ENCODE measurements at regions not wholly inside any gene's neighbourhood (a gene's known extent, or its start where the extent isn't known, plus 50 kb on each side); places are given as distances from the start of the nearest gene placed in this dataset. TPM values are rescaled to one million over a fixed set of nuclear protein-coding genes. Genes with fewer than 3 reads are reported as not detected.

GRCh38 chr11:28393348-28393747 is 285.2 kb downstream of the METTL15 start:
- no peak overlapping the region for H3K4me3 Mint-ChIP-seq (ENCODE audit: low read depth, unreplicated experiment)
- H3K36me3 Mint-ChIP-seq (ENCODE audit: insufficient read depth, unreplicated experiment), result no peaks in the 10 kb centered on the region
- H3K27me3 Mint-ChIP-seq (ENCODE audit: unreplicated experiment), result no peaks in the 10 kb centered on the region
- DNase-seq, result no peak
- CTCF ChIA-PET, result no interaction called here
- no peak overlapping the region for H3K27ac Mint-ChIP-seq (ENCODE audit: unreplicated experiment)
- no peaks in the 10 kb centered on the region for H3K4me1 Mint-ChIP-seq (ENCODE audit: low read depth, unreplicated experiment)
- H3K9me3 Mint-ChIP-seq (ENCODE audit: low read depth, unreplicated experiment), result peaks cover 2% of the 10 kb centered on the region
- BruUV-seq (replicated peaks), result no TSS peak
- intact Hi-C loops (cut with micrococcal nuclease; ENCODE audit: unreplicated experiment), result no loop called here
- TF ChIP-seq CTCF (IDR thresholded peaks at IDR 0.05; ENCODE audit: unreplicated experiment), result no peak

- H3K4me3 Mint-ChIP-seq (ENCODE audit: low read depth, unreplicated experiment), result no peak overlapping the region
- H3K9me3 Mint-ChIP-seq (ENCODE audit: low read depth, unreplicated experiment), result peaks cover 3% of the 10 kb centered on the region
- intact Hi-C loops (cut with micrococcal nuclease; ENCODE audit: unreplicated experiment), result no loop called here
- TF ChIP-seq CTCF (IDR thresholded peaks at IDR 0.05; ENCODE audit: unreplicated experiment), result no peak
- H3K27me3 Mint-ChIP-seq (ENCODE audit: unreplicated experiment), result no peaks in the 10 kb centered on the region
- BruUV-seq (replicated peaks), result no TSS peak
- H3K27ac Mint-ChIP-seq (ENCODE audit: unreplicated experiment), result no peak overlapping the region
- CTCF ChIA-PET, result no interaction called here
- no peaks in the 10 kb centered on the region for H3K4me1 Mint-ChIP-seq (ENCODE audit: low read depth, unreplicated experiment)
- DNase-seq, result peak; percentile 1
- H3K36me3 Mint-ChIP-seq (ENCODE audit: insufficient read depth, unreplicated experiment), result no peaks in the 10 kb centered on the region
Measured at GRCh38 chr11:28384418-28384817, 276.2 kb downstream of the METTL15 start.

GRCh38 chr11:28383456-28383855 is 275.3 kb downstream of the METTL15 start:
- CTCF ChIA-PET, result no interaction called here
- TF ChIP-seq CTCF (IDR thresholded peaks at IDR 0.05; ENCODE audit: unreplicated experiment), result no peak
- no peaks in the 10 kb centered on the region for H3K36me3 Mint-ChIP-seq (ENCODE audit: insufficient read depth, unreplicated experiment)
- no TSS peak for BruUV-seq (replicated peaks)
- H3K4me3 Mint-ChIP-seq (ENCODE audit: low read depth, unreplicated experiment), result no peak overlapping the region
- intact Hi-C loops (cut with micrococcal nuclease; ENCODE audit: unreplicated experiment), result no loop called here
- H3K4me1 Mint-ChIP-seq (ENCODE audit: low read depth, unreplicated experiment), result no peaks in the 10 kb centered on the region
- DNase-seq, result no peak
- no peaks in the 10 kb centered on the region for H3K27me3 Mint-ChIP-seq (ENCODE audit: unreplicated experiment)
- H3K27ac Mint-ChIP-seq (ENCODE audit: unreplicated experiment), result no peak overlapping the region
- H3K9me3 Mint-ChIP-seq (ENCODE audit: low read depth, unreplicated experiment), result peaks cover 3% of the 10 kb centered on the region

Small RNAs in the stretch of these regions (microRNA-seq; reads per million reads assigned to microRNA genes)
- not detected for gene MIR8068

Measured in Calu3 (cell line).